ENCODE measurements at regions not wholly inside any gene's neighbourhood (a gene's known extent, or its start where the extent isn't known, plus 50 kb on each side); places are given as distances from the start of the nearest gene placed in this dataset.
"Not testable (repeated sequence)": the region's sequence is repeated elsewhere in the genome, so short reads cannot be mapped to it uniquely, and the experiment has no call there.

DNA sequence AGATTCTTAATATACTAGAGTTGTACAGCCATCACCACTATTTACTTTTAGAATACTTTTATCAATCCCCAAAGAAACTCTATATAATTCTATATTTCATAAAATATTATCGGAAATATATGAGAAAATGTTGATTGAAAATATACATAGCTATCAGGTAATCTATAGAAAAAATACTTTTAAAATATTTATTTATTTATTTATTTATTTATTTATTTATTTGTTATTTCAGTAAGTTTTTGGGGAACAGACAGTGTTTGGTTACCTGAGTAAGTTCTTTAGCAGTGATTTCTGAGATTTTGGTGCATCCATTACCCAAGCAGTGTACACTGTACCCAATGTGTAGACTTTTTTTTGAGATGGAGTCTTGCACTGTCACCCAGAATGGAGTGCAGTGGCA, 206.6 kb upstream of the DAAM1 start:
- Histone ChIP-seq H3K4me1 (ENCODE audit: control insufficient read depth in 1 of 2, insufficient read depth in 1 of 2, low read depth in 1 of 2, low read length in 1 of 2) (no peaks in the 10 kb centered on the region), H3K27ac (no peak overlapping the region), H3K9me3 (no peaks in the 10 kb centered on the region), H3K36me3 (no peaks in the 10 kb centered on the region), H3K4me3 (ENCODE audit: low read depth in 1 of 2, low read length in 1 of 2) (no peak overlapping the region), H3K27me3 (no peaks in the 10 kb centered on the region)
- TF ChIP-seq, protein P1, sequence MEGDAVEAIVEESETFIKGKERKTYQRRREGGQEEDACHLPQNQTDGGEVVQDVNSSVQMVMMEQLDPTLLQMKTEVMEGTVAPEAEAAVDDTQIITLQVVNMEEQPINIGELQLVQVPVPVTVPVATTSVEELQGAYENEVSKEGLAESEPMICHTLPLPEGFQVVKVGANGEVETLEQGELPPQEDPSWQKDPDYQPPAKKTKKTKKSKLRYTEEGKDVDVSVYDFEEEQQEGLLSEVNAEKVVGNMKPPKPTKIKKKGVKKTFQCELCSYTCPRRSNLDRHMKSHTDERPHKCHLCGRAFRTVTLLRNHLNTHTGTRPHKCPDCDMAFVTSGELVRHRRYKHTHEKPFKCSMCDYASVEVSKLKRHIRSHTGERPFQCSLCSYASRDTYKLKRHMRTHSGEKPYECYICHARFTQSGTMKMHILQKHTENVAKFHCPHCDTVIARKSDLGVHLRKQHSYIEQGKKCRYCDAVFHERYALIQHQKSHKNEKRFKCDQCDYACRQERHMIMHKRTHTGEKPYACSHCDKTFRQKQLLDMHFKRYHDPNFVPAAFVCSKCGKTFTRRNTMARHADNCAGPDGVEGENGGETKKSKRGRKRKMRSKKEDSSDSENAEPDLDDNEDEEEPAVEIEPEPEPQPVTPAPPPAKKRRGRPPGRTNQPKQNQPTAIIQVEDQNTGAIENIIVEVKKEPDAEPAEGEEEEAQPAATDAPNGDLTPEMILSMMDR (IDR thresholded peaks at IDR 0.05): no peak

GRCh38 chr14:58985786-58986185, 202.7 kb upstream of the DAAM1 start:
- H3K9me3 ChIP-seq: no peaks in the 10 kb centered on the region
- TF ChIP-seq, protein P1 (IDR thresholded peaks at IDR 0.05): no peak
- no peaks in the 10 kb centered on the region for H3K27me3 ChIP-seq
- H3K27ac ChIP-seq: no peak overlapping the region
- no peaks in the 10 kb centered on the region for H3K4me1 ChIP-seq (ENCODE audit: control insufficient read depth in 1 of 2, insufficient read depth in 1 of 2, low read depth in 1 of 2, low read length in 1 of 2)
- no peak overlapping the region for H3K4me3 ChIP-seq (ENCODE audit: low read depth in 1 of 2, low read length in 1 of 2)
- H3K36me3 ChIP-seq: no peaks in the 10 kb centered on the region

GRCh38 chr14:58987591-58987990, 200.9 kb upstream of the DAAM1 start:
- Histone ChIP-seq H3K4me3 (ENCODE audit: low read depth in 1 of 2, low read length in 1 of 2) (no peak overlapping the region), H3K9me3 (no peaks in the 10 kb centered on the region), H3K27ac (no peak overlapping the region), H3K4me1 (ENCODE audit: control insufficient read depth in 1 of 2, insufficient read depth in 1 of 2, low read depth in 1 of 2, low read length in 1 of 2) (no peaks in the 10 kb centered on the region), H3K27me3 (no peaks in the 10 kb centered on the region), H3K36me3 (no peaks in the 10 kb centered on the region)
- TF ChIP-seq, protein P1 (IDR thresholded peaks at IDR 0.05): no peak

- no peak overlapping the region for H3K27ac ChIP-seq
- H3K4me3 ChIP-seq (ENCODE audit: low read depth in 1 of 2, low read length in 1 of 2): no peak overlapping the region
- TF ChIP-seq, protein P1 (IDR thresholded peaks at IDR 0.05): no peak
- no peaks in the 10 kb centered on the region for H3K4me1 ChIP-seq (ENCODE audit: control insufficient read depth in 1 of 2, insufficient read depth in 1 of 2, low read depth in 1 of 2, low read length in 1 of 2)
- H3K9me3 ChIP-seq: peaks cover 2% of the 10 kb centered on the region
- no peaks in the 10 kb centered on the region for H3K36me3 ChIP-seq
- H3K27me3 ChIP-seq: no peaks in the 10 kb centered on the region
Observed at GRCh38 chr14:58992935-58993334, 195.5 kb upstream of the DAAM1 start.

DNA sequence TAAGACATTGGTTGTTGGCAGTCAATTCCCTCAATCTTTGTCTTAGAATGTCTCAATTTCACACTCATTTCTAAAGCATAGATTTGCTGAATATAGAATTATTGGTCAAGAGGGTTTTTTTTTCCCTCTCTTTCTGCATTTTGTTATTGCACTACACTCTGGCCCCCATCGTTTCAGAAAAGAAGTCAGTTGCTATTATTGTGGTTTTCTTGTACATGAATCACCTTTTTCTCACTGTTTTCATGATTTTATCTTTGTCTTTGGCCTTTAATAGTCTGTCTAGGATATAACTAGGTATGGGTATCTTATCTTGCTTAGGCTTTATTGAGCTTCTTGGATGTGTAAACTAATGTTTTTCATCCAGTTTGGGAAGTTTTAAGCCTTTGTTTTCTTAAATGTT, 194.3 kb upstream of the DAAM1 start:
- no peak overlapping the region for H3K4me3 ChIP-seq (ENCODE audit: low read depth in 1 of 2, low read length in 1 of 2)
- no peaks in the 10 kb centered on the region for H3K4me1 ChIP-seq (ENCODE audit: control insufficient read depth in 1 of 2, insufficient read depth in 1 of 2, low read depth in 1 of 2, low read length in 1 of 2)
- peaks cover 2% of the 10 kb centered on the region for H3K9me3 ChIP-seq
- H3K27ac ChIP-seq: no peak overlapping the region
- H3K27me3 ChIP-seq: no peaks in the 10 kb centered on the region
- no peaks in the 10 kb centered on the region for H3K36me3 ChIP-seq
- TF ChIP-seq, protein P1 (IDR thresholded peaks at IDR 0.05): no peak

- H3K9me3 ChIP-seq: no peaks in the 10 kb centered on the region
- no peak overlapping the region for H3K4me3 ChIP-seq (ENCODE audit: low read depth in 1 of 2, low read length in 1 of 2)
- no peaks in the 10 kb centered on the region for H3K27me3 ChIP-seq
- H3K36me3 ChIP-seq: no peaks in the 10 kb centered on the region
- no peak overlapping the region for H3K27ac ChIP-seq
- TF ChIP-seq, protein P1 (IDR thresholded peaks at IDR 0.05): no peak
- H3K4me1 ChIP-seq (ENCODE audit: control insufficient read depth in 1 of 2, insufficient read depth in 1 of 2, low read depth in 1 of 2, low read length in 1 of 2): no peaks in the 10 kb centered on the region
Observed at GRCh38 chr14:59004012-59004411, 184.5 kb upstream of the DAAM1 start.

GRCh38 chr14:59006179-59006578, 182.3 kb upstream of the DAAM1 start:
- not testable (repeated sequence) for H3K27me3 ChIP-seq; H3K4me3 ChIP-seq (ENCODE audit: low read depth in 1 of 2, low read length in 1 of 2); H3K36me3 ChIP-seq; H3K27ac ChIP-seq; H3K9me3 ChIP-seq; H3K4me1 ChIP-seq (ENCODE audit: control insufficient read depth in 1 of 2, insufficient read depth in 1 of 2, low read depth in 1 of 2, low read length in 1 of 2)
